Activated CD4-positive, CD25-positive, alpha-beta regulatory T cell (primary cell): ENCODE measurements at regions not wholly inside any gene's neighbourhood (a gene's known extent, or its start where the extent isn't known, plus 50 kb on each side); places are given as distances from the start of the nearest gene placed in this dataset.
A peak's percentile ranks its signal among the peaks of the same experiment; 100 is the strongest.

ENCODE experiments used
- DNase-seq, 4 experiments: peaks; one replicate each; lab custom pipeline; 2025; lab: John Stamatoyannopoulos, UW

DNA sequence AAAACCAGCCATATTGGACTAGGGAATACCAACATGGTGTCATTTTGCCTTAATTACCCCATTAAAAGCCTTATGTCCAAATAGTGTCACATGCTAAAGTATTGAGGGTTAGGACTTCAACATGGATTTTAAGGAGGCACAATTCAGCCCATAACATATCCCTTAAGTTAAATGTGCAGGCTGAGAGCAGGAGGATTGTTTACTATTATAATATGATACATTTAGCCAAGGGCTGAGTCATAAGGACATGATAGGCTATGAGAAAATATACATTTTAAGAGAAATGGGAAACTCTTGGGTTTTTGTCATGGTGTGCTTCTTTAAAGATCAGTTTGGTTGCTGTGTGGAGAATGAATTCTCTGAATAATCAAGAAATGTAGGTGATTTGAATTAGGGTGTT, 136.8 kb downstream of the RDH14 start:
- no peak for DNase-seq

DNA sequence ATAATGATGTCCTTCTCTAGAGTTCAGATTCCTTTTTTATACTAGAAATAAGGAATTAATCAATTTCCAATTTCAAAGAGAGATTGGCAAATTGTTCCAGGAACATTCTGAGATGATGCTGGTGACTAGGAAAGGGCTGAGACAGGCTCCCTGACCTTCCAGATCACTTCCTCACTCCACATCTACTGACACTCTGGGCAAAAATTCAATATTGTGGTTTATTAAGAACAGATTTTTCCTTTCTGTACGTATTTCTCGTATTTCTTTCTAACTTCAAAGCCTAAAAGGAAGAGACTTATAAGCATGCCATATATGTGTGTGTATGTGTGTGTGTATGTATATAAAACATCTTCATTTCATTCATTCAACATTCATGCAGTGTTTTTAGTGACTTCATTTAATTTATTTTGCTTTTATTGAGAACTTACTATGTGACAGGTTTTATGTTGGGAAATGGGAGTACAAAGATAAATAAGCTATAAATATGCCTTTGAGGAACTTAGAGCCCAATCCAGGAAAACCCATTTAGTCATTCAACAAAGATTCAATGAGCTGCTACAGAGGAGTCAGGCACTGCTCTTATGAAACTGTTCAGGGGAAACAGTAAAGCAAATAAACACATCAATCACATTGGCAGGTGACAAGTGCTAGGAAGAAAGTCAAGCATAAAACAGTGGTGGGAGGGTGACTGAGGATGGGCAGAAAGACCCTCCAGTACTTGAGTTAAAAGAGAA, 137.9 kb downstream of the RDH14 start:
- no peak for DNase-seq

- no peak for DNase-seq
These were observed 146.6 kb downstream of the RDH14 start for GRCh38 chr2:18413676-18414396.

GRCh38 chr2:18412980-18413675, 147.3 kb downstream of the RDH14 start:
- no peak for DNase-seq

- DNase-seq: no peak
These were observed 148.8 kb downstream of the RDH14 start for GRCh38 chr2:18411626-18412025.

GRCh38 chr2:18410543-18410942, 149.9 kb downstream of the RDH14 start:
- DNase-seq: no peak

- no peak for DNase-seq
These were observed 151.8 kb downstream of the RDH14 start for GRCh38 chr2:18408638-18409037.

GRCh38 chr2:18406219-18406618, 154.2 kb downstream of the RDH14 start:
- DNase-seq: no peak

DNA sequence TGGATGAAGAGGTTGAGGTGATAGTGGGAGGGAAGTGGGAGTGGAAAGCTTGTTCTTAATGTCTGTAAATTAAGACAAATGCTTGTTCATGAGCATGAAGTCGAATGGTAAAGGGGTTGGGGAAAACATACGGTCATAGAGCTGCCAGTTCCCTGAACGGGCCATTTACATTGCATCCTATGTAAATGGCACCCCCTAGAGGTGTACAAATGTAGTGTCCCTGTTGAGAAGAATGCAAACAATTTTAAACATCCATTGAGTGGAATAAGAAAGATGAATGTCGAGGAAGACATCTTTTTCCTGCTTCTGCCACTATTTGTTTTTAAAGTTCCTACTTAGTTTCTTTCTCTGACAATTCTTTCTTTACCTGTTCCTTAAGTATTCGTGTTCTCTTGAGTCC, 155.7 kb downstream of the RDH14 start:
- no peak for DNase-seq

DNA sequence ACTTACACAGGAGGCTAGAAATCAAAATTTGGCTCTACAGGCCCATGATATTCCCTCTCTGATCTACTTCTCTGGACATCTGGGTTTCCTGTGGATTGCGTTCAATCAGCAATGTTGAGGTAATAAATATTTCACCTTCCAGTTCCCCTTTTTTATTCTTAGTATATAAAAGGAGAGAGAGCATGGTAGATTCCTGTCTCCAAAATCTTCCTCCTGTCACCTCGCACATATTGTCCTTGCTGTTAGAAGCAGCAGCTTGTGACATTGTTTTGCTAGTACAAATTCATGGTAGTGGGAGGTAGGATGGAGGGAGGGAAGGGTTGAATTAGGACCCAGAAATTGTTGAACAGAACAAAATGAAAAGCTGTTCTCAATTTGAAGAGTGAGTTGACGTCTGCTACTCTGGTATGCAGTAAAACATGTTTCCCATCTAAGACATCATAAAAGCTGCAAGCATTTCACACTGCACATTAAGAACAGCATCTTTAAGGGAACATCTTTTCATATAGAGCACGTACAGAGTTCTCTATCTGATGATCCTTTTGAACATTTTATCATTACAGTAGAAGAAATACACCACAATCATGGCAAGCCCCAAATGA, 156.4 kb downstream of the RDH14 start:
- no peak for DNase-seq

DNA sequence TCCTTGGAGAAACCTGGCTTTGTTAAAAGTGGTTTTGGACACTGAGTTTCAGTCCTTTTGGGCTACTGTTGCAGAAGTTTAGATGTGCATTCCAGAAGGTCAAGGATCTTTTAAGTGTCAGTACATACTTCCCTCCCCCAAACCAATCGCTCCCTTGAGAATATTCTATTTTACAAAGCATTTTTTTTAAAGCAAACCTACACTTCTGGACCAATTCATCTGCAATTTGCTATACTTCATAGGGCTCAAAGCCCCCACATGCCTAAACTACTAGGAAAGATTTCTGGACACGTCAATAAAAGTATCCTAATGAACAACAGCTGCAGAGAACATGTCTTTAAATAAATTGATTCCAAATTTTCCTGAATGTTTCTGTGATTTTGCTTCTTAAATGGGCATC, 157.6 kb downstream of the RDH14 start:
- DNase-seq: no peak

DNA sequence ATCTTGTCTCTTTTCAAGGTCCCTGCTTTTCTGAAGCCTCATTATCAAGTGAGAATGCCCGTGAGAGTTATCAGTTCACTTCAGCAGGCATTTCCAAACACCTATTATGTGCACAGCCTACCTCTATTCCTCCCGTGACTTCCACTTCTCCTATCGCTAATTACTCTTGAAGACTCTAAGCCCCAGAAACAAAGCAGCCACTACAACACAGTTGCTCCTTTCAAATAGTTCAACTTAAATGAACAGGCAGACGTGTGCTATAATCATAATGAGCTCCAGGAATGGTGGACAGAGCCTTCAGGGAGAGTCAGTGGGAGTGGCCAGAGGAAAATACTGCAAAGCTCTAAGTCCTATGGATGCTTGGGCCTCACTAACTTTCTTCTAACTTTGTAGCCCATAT, 159.0 kb downstream of the RDH14 start:
- no peak for DNase-seq

DNA sequence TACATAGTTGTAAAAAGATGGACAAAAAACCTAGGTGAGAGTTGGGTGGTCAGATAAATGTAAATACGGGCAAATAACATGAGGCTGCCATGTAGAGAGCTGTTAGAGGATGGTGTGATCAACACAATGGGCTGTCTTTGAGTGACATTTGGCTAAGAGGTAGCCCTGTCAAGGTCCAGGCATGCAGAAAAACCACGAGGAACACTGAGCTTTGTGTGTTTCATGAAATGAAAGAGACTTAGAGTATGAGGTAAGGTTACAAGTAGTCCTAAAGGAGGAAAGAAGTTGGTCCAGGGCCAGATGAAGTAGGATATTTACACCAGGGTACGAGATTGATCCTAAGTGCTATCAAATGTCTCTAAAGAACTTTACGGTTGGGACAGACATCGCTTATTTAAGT, 160.9 kb downstream of the RDH14 start:
- no peak for DNase-seq

GRCh38 chr2:18398833-18399232, 161.6 kb downstream of the RDH14 start:
- DNase-seq: no peak

GRCh38 chr2:18396329-18397010, 164.0 kb downstream of the RDH14 start:
- DNase-seq: no peak

- DNase-seq: no peak
These were observed 164.9 kb downstream of the RDH14 start for GRCh38 chr2:18395555-18395954.

DNA sequence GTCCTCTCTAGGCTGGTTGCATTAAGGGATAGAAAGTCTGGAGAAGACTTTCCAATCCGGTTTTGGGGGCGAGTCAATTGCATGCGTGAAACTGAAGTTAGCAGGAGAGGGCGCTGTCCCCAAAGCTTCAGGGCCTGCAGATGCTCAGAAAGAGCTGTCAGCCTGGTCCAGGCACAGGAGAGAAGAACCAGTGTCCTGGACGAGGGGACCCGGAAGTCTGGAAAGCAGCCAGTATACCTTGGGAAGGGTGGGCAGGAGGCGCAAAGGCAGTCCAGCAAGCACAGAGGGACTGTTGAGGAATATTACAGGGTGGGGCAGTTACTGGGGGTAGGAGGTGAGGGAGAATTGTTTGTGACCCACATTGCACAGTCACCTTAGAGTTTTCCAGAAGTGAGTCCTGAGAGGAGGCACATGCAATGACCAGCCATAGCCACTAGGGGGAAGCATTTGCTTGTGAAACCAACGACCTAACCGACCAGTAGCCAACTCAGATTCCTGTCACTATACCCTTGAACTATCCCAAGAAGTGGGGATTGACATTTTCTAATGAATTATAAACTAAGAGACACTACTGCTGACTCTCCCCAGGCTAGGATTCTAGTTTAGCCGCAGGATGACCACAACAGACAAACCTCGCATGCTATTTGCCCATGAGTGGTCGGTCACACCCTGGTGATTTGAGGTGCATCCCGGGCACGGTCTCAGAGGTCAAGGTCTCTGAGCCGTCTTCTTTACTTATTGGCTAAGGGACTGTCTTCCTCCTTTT, 172.8 kb downstream of the RDH14 start:
- peak in 3 of 4 experiments; percentile 12 to 24 (median 13) for DNase-seq

GRCh38 chr2:18384242-18384641, 176.2 kb downstream of the RDH14 start:
- DNase-seq: no peak

DNA sequence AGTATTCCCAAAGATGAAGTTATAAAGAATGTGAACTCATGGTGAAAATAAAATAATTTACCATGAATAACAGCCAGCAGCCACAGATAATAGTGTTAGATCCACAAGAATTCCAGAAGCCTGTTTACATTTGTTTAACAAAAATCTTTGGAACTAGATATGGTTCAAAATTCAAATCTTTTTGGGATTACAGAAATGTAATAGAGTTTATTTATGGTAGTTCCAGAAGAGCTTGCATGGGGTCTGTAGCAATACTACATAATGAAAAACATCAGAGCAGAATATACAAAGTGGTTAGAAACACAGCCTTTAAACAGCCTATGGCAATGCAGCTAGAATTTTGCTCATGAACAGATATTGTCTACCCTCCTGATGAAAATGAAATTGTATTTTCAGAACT, 179.1 kb downstream of the RDH14 start:
- DNase-seq: no peak

GRCh38 chr2:18380321-18380720, 180.1 kb downstream of the RDH14 start:
- no peak for DNase-seq

DNA sequence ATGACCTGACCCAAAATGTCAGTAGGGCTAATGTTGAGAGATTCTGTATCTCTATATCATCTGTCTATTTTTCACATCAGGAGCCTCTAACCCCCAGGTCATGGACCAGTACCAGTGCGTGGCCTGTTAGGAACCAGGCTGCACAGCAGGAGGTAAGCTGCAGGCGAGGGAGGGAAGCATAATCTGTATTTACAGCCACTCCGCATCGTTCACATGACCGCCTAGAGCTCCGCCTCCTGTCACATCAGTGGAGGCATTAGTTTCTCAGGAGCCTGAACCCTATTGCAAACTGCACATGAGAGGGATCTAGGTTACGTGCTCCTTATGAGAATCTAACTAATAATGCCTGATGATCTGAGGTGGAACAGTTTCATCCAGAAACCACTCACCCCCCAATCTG, 180.6 kb downstream of the RDH14 start:
- no peak for DNase-seq
